ENCODE measurements at regions not wholly inside any gene's neighbourhood (a gene's known extent, or its start where the extent isn't known, plus 50 kb on each side); places are given as distances from the start of the nearest gene placed in this dataset.

DNA sequence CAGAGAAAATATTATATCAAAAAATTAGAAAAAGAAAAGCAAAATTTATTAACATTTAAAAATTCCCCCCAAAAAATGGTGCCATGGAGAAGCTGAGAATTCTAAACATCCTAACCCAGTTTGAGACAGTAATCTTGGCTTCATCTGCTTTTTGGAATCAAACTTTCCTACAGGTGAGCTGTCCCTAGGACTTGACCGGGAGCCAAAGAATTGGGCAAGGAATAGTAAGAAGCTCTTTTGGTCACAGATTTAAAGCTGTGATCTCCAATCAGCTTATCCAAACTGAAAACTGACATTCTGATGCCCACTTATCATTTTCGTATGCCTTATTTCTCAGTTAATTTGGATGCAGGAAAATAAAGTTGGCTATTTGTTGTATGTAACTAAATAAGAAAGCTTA is 457.3 kb upstream of the DMAC1 start:
- Histone ChIP-seq H3K9ac (ENCODE audit: extremely low read depth, low read length, poor library complexity, severe bottlenecking) (no peak overlapping the region), H3K27me3 (ENCODE audit: control insufficient read depth, insufficient read depth, low read length, poor library complexity, severe bottlenecking) (peaks cover 7% of the 10 kb centered on the region), H3K4me1 (ENCODE audit: control insufficient read depth, insufficient read depth, low read length) (peaks cover 16% of the 10 kb centered on the region), H3K27ac (ENCODE audit: low read depth, low read length) (no peak overlapping the region), H3K9me3 (ENCODE audit: control insufficient read depth, low read length) (peaks cover 13% of the 10 kb centered on the region), H3K4me3 (ENCODE audit: low read length) (no peak overlapping the region), H3K36me3 (ENCODE audit: control insufficient read depth, insufficient read depth, low read length) (no peaks in the 10 kb centered on the region)
- H3K27me3 Mint-ChIP-seq (ENCODE audit: insufficient read depth): no peaks in the 10 kb centered on the region
- H3K36me3 Mint-ChIP-seq (ENCODE audit: low read depth): no peaks in the 10 kb centered on the region
- H3K9me3 Mint-ChIP-seq: no peaks in the 10 kb centered on the region
- 90 to 100% methylated on average over 1 to 2 of the region's 2 CpGs for WGBS, 2 experiments (ENCODE audit: insufficient coverage in 1 of 2, insufficient read length in 1 of 2)
- peaks cover 50% of the 10 kb centered on the region for H3K4me1 Mint-ChIP-seq
- TF ChIP-seq, protein P1, sequence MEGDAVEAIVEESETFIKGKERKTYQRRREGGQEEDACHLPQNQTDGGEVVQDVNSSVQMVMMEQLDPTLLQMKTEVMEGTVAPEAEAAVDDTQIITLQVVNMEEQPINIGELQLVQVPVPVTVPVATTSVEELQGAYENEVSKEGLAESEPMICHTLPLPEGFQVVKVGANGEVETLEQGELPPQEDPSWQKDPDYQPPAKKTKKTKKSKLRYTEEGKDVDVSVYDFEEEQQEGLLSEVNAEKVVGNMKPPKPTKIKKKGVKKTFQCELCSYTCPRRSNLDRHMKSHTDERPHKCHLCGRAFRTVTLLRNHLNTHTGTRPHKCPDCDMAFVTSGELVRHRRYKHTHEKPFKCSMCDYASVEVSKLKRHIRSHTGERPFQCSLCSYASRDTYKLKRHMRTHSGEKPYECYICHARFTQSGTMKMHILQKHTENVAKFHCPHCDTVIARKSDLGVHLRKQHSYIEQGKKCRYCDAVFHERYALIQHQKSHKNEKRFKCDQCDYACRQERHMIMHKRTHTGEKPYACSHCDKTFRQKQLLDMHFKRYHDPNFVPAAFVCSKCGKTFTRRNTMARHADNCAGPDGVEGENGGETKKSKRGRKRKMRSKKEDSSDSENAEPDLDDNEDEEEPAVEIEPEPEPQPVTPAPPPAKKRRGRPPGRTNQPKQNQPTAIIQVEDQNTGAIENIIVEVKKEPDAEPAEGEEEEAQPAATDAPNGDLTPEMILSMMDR (conservative IDR thresholded peaks at IDR 0.05): no peak
- no peak overlapping the region for H3K4me3 Mint-ChIP-seq
- no peak overlapping the region for H3K27ac Mint-ChIP-seq
- no peak for DNase-seq

DNA sequence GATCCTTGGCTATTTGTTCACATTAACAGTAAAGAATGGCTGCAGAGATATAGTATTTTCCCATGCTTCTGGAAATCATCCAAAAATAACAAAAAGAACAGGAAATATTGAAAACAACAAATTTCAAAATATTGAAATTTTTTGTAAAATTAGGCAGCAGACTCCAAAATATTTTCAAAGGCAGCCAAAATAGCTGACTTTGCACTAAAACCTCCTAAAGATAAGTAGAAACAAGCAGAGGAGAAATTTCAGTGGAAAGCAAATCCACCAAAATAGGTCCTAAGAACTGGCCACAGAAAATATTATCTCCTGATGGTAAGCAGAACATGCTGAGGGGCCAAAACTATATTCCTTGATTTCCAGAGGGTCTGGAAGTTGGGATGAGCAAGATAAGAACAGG is 456.3 kb upstream of the DMAC1 start:
- Histone ChIP-seq H3K4me1 (ENCODE audit: control insufficient read depth, insufficient read depth, low read length) (peaks cover 10% of the 10 kb centered on the region), H3K9me3 (ENCODE audit: control insufficient read depth, low read length) (peaks cover 13% of the 10 kb centered on the region), H3K9ac (ENCODE audit: extremely low read depth, low read length, poor library complexity, severe bottlenecking) (no peak overlapping the region), H3K4me3 (ENCODE audit: low read length) (peak overlapping the region; percentile 42), H3K36me3 (ENCODE audit: control insufficient read depth, insufficient read depth, low read length) (no peaks in the 10 kb centered on the region), H3K27ac (ENCODE audit: low read depth, low read length) (no peak overlapping the region), H3K27me3 (ENCODE audit: control insufficient read depth, insufficient read depth, low read length, poor library complexity, severe bottlenecking) (peaks cover 7% of the 10 kb centered on the region)
- DNase-seq: no peak
- H3K4me1 Mint-ChIP-seq: peaks cover 46% of the 10 kb centered on the region
- no peak overlapping the region for H3K4me3 Mint-ChIP-seq
- H3K27ac Mint-ChIP-seq: no peak overlapping the region
- no peaks in the 10 kb centered on the region for H3K36me3 Mint-ChIP-seq (ENCODE audit: low read depth)
- no peaks in the 10 kb centered on the region for H3K9me3 Mint-ChIP-seq
- H3K27me3 Mint-ChIP-seq (ENCODE audit: insufficient read depth): no peaks in the 10 kb centered on the region
- TF ChIP-seq, protein P1 (conservative IDR thresholded peaks at IDR 0.05): no peak

DNA sequence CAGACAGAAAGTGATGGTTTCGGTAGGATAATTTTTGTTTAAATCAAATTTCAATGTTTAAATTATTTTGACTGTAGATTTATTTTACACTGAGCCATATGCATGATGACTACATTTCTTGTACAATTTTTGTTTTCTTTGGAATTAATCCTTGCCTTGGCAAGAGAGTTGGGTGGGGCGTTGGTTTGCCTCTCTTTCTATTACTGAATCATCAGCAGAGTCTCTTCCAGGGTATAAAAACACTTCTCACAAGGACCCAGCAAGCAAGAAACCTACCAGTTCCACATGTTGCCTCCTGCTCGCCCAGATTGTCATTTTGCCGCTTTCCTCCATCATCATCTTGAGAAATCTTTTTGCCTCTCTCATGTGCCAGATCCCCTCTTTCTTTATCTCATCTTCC is 455.0 kb upstream of the DMAC1 start:
- H3K27ac ChIP-seq (ENCODE audit: low read depth, low read length): no peak overlapping the region
- no peaks in the 10 kb centered on the region for H3K9me3 Mint-ChIP-seq
- no peak overlapping the region for H3K4me3 Mint-ChIP-seq
- no peak overlapping the region for H3K27ac Mint-ChIP-seq
- WGBS, 2 experiments (ENCODE audit: insufficient coverage in 1 of 2, insufficient read length in 1 of 2): 95 to 100% methylated on average over 4 of the region's 4 CpGs
- no peak overlapping the region for H3K4me3 ChIP-seq (ENCODE audit: low read length)
- H3K27me3 ChIP-seq (ENCODE audit: control insufficient read depth, insufficient read depth, low read length, poor library complexity, severe bottlenecking): no peaks in the 10 kb centered on the region
- no peaks in the 10 kb centered on the region for H3K27me3 Mint-ChIP-seq (ENCODE audit: insufficient read depth)
- H3K36me3 Mint-ChIP-seq (ENCODE audit: low read depth): no peaks in the 10 kb centered on the region
- no peak overlapping the region for H3K9ac ChIP-seq (ENCODE audit: extremely low read depth, low read length, poor library complexity, severe bottlenecking)
- TF ChIP-seq, protein P1 (conservative IDR thresholded peaks at IDR 0.05): no peak
- H3K9me3 ChIP-seq (ENCODE audit: control insufficient read depth, low read length): peaks cover 13% of the 10 kb centered on the region
- DNase-seq: no peak
- no peaks in the 10 kb centered on the region for H3K36me3 ChIP-seq (ENCODE audit: control insufficient read depth, insufficient read depth, low read length)
- peaks cover 42% of the 10 kb centered on the region for H3K4me1 Mint-ChIP-seq
- H3K4me1 ChIP-seq (ENCODE audit: control insufficient read depth, insufficient read depth, low read length): peaks cover 7% of the 10 kb centered on the region
